PC-9 (cell line): ENCODE measurements at regions not wholly inside any gene's neighbourhood (a gene's known extent, or its start where the extent isn't known, plus 50 kb on each side); places are given as distances from the start of the nearest gene placed in this dataset.

Experiments used
- BruUV-seq: library from RNA; stranded (reverse); fragments of 400-500 nt; replicated peaks from 2 replicates; lab custom pipeline; 2021; lab: Mats Ljungman, UMichigan
- CTCF ChIA-PET: fragments of 300-600 bp; sonication (Branson Sonifier 250); formaldehyde crosslinking; loops from one replicate; lab custom pipeline; 2022; ENCODE audit warnings: antibody characterized with exemption; lab: Charles Lee
- POLR2A ChIA-PET: fragments of 300-600 bp; sonication (Branson Sonifier 250); formaldehyde crosslinking; loops from one replicate; lab custom pipeline; 2022; ENCODE audit warnings: antibody characterized with exemption; ENCODE audit not compliant: unreplicated experiment; lab: Charles Lee
- DNase-seq, 2 experiments: peaks; one replicate each; pipeline versions ENCODE4 v3.0.0 to v3.0.0-alpha.2; 2015 to 2022; ENCODE audit warnings: mixed read lengths in 1 of 2
- H2AFZ ChIP-seq: fragments of 200-600 bp; sonication (generic); 2 replicates; pipeline ENCODE4 v1.8.1; 2017; ENCODE audit warnings: antibody characterized with exemption
- H3F3A ChIP-seq: fragments of 200-600 bp; sonication (generic); 2 replicates; pipeline ENCODE4 v1.8.1; 2017; ENCODE audit warnings: antibody characterized with exemption, mild to moderate bottlenecking, low read depth; ENCODE audit not compliant: insufficient read depth
- H3K27ac ChIP-seq: fragments of 200-600 bp; sonication (generic); 2 replicates; pipeline ENCODE4 v1.6.1; 2016; ENCODE audit warnings: mixed run types
- H3K27me3 ChIP-seq: fragments of 200-600 bp; sonication (generic); 2 replicates; pipeline ENCODE4 v1.6.1; 2016; ENCODE audit warnings: low read depth, mixed run types; ENCODE audit not compliant: insufficient read depth
- H3K36me3 ChIP-seq: fragments of 200-600 bp; sonication (generic); 2 replicates; pipeline ENCODE4 v1.6.1; 2016; ENCODE audit warnings: low read depth, mixed run types
- H3K4me1 ChIP-seq: fragments of 200-600 bp; sonication (generic); replicated peaks from 2 replicates; pipeline ENCODE4 v1.6.1; 2016; ENCODE audit warnings: mixed run types; ENCODE audit not compliant: insufficient read depth
- H3K4me2 ChIP-seq: fragments of 200-600 bp; sonication (generic); 2 replicates; pipeline ENCODE4 v1.6.1; 2017; ENCODE audit warnings: mixed run types
- H3K4me3 ChIP-seq: fragments of 200-600 bp; sonication (generic); 2 replicates; pipeline ENCODE4 v1.6.1; 2016; ENCODE audit warnings: mixed run types
- H3K79me2 ChIP-seq: fragments of 200-600 bp; sonication (generic); 2 replicates; pipeline ENCODE4 v1.6.1; 2017; ENCODE audit warnings: low read depth, mixed run types
- H3K9me2 ChIP-seq: fragments of 200-600 bp; sonication (generic); 2 replicates; pipeline ENCODE4 v1.8.1; 2017; ENCODE audit warnings: mild to moderate bottlenecking; ENCODE audit not compliant: insufficient read depth
- H3K9me3 ChIP-seq: fragments of 200-600 bp; sonication (generic); 2 replicates; pipeline ENCODE4 v1.8.1; 2016; ENCODE audit warnings: low read depth; ENCODE audit not compliant: insufficient read depth
- H4K20me1 ChIP-seq: fragments of 200-600 bp; sonication (generic); 2 replicates; pipeline ENCODE4 v1.8.1; 2017; ENCODE audit not compliant: insufficient read depth
- CTCF ChIP-seq: fragments of 200-600 bp; sonication (generic); conservative IDR thresholded peaks from 2 replicates; pipeline ENCODE4 v1.6.1; 2017; ENCODE audit warnings: mixed run types, antibody characterized with exemption, mild to moderate bottlenecking, moderate library complexity
- EZH2 ChIP-seq: fragments of 200-600 bp; sonication (generic); IDR thresholded peaks from 2 replicates; pipeline ENCODE4 v1.8.0; 2017; ENCODE audit warnings: antibody characterized with exemption, low read depth
- intact Hi-C: fragments of 100-400 bp; cut with micrococcal nuclease; formaldehyde crosslinking; loops from one replicate; pipeline ENCODE4 v1.10.0; 2022; ENCODE audit not compliant: unreplicated experiment

GRCh38 chr2:157184161-157184895 lies 73.2 kb upstream of the GALNT5 start:
- Histone ChIP-seq H3K9me3 (no peaks in the 10 kb centered on the region), H2AFZ (no peak overlapping the region), H3K79me2 (no peaks in the 10 kb centered on the region), H3K4me3 (no peak overlapping the region), H3K27ac (no peak overlapping the region), H3F3A (no peaks in the 10 kb centered on the region), H3K4me2 (no peak overlapping the region), H3K9me2 (no peaks in the 10 kb centered on the region), H3K27me3 (no peaks in the 10 kb centered on the region), H3K36me3 (no peaks in the 10 kb centered on the region), H4K20me1 (no peaks in the 10 kb centered on the region), H3K4me1 (no peaks in the 10 kb centered on the region; the same call in 1 of the 2 replicates)
- DNase-seq = no peak
- intact Hi-C loops = no loop called here
- no peak for TF ChIP-seq CTCF
- TF ChIP-seq EZH2 = no peak
- ChIA-PET CTCF (interaction anchor here (0.6 kb wide), 1 partner anchor 251 kb away, joined by 4 read pairs; no protein-coding TSS in a partner anchor), POLR2A (interaction anchor here (0.6 kb wide), 1 partner anchor 283 kb away, joined by 5 read pairs; no protein-coding TSS in a partner anchor)
- BruUV-seq = no TSS peak

- ChIA-PET CTCF (no interaction called here), POLR2A (no interaction called here)
- Histone ChIP-seq H3K27ac (no peak overlapping the region), H3K4me3 (no peak overlapping the region), H3K79me2 (no peaks in the 10 kb centered on the region), H3K9me2 (no peaks in the 10 kb centered on the region), H3F3A (no peaks in the 10 kb centered on the region), H3K27me3 (no peaks in the 10 kb centered on the region), H3K9me3 (no peaks in the 10 kb centered on the region), H3K4me2 (no peak overlapping the region), H3K4me1 (no peaks in the 10 kb centered on the region; the same call in 1 of the 2 replicates), H3K36me3 (no peaks in the 10 kb centered on the region), H2AFZ (no peak overlapping the region), H4K20me1 (no peaks in the 10 kb centered on the region)
- DNase-seq = no peak
- intact Hi-C loops = no loop called here
- no TSS peak for BruUV-seq
- no peak for TF ChIP-seq CTCF
- TF ChIP-seq EZH2 = no peak
Observed at GRCh38 chr2:157185476-157186227, 71.9 kb upstream of the GALNT5 start.

- no TSS peak for BruUV-seq
- Histone ChIP-seq H3K27ac (no peak overlapping the region), H3K4me2 (no peak overlapping the region), H3K36me3 (no peaks in the 10 kb centered on the region), H3K79me2 (no peaks in the 10 kb centered on the region), H3K4me3 (no peak overlapping the region), H3K9me3 (no peaks in the 10 kb centered on the region), H3K4me1 (no peaks in the 10 kb centered on the region), H2AFZ (no peak overlapping the region), H4K20me1 (no peaks in the 10 kb centered on the region), H3K27me3 (no peaks in the 10 kb centered on the region), H3F3A (no peaks in the 10 kb centered on the region), H3K9me2 (no peaks in the 10 kb centered on the region)
- ChIA-PET CTCF (no interaction called here), POLR2A (no interaction called here)
- intact Hi-C loops = loop anchor here (5.0 kb wide), 3 partner anchors 298 to 858 kb away; partner anchors contain the start of gene NR4A2
- DNase-seq = no peak
- TF ChIP-seq CTCF (no peak), EZH2 (no peak)
Observed at GRCh38 chr2:157190151-157190550, 67.4 kb upstream of the GALNT5 start.
